Upper lobe of left lung (tissue), 4 donors: ENCODE measurements at regions not wholly inside any gene's neighbourhood (a gene's known extent, or its start where the extent isn't known, plus 50 kb on each side); places are given as distances from the start of the nearest gene placed in this dataset.

Experiments used
- CTCF ChIP-seq, 6 experiments: fragments of 450-650 bp in 4 of 6; fragments of 200-600 bp in 2 of 6; sonication (generic) in 2 of 6; IDR thresholded peaks; one replicate each; pipeline ENCODE4 v1.5.1; 2016 to 2019; ENCODE audit warnings: antibody characterized with exemption in 6 of 6
- EP300 ChIP-seq, 4 donors: sonication (generic); formaldehyde crosslinking; IDR thresholded peaks; one replicate each; pipeline ENCODE4 v1.5.1; 2017; ENCODE audit warnings: antibody characterized with exemption in 4 of 4, control low read depth in 2 of 4
- POLR2A ChIP-seq, 4 donors: fragments of 450-650 bp; IDR thresholded peaks; one replicate each; pipeline ENCODE4 v1.5.1; 2016 to 2017; ENCODE audit warnings: antibody characterized with exemption in 4 of 4, mild to moderate bottlenecking in 2 of 4
- POLR2AphosphoS5 ChIP-seq, 2 donors: sonication (generic); formaldehyde crosslinking; IDR thresholded peaks; one replicate each; pipeline ENCODE4 v1.5.1; 2017; ENCODE audit warnings: antibody characterized with exemption in 2 of 2

- no peak for TF ChIP-seq POLR2A (IDR thresholded peaks at IDR 0.05)
- TF ChIP-seq CTCF (IDR thresholded peaks at IDR 0.05): no peak
- TF ChIP-seq POLR2AphosphoS5 (IDR thresholded peaks at IDR 0.05): no peak
- TF ChIP-seq EP300 (IDR thresholded peaks at IDR 0.05): no peak
Measured at GRCh38 chr6:86107985-86108384, 465.3 kb upstream of the SYNCRIP start.
